RWPE2 (cell line): ENCODE measurements at regions not wholly inside any gene's neighbourhood (a gene's known extent, or its start where the extent isn't known, plus 50 kb on each side); places are given as distances from the start of the nearest gene placed in this dataset.

Experiments
- ATAC-seq: fragments of 200-7000 bp; cut with Tn5 transposase; 3 replicates; pipeline ENCODE4 v1.9.1; 2021; ENCODE audit warnings: low read depth
- DNase-seq: peaks from one replicate; pipeline ENCODE4 v3.0.0-alpha.2; 2020; ENCODE audit warnings: low spot score
- H3K27ac ChIP-seq: fragments of 450-650 bp; 2 replicates; pipeline ENCODE4 v1.5.1; 2017; ENCODE audit warnings: mild to moderate bottlenecking; ENCODE audit not compliant: poor library complexity, severe bottlenecking
- H3K27me3 ChIP-seq: fragments of 250-450 bp; sonication (Bioruptor Pico); 2 replicates; pipeline ENCODE4 v1.5.1; 2021; ENCODE audit warnings: mild to moderate bottlenecking, moderate library complexity; ENCODE audit not compliant: insufficient read depth, poor library complexity, severe bottlenecking
- H3K36me3 ChIP-seq: fragments of 250-450 bp; sonication (Bioruptor Pico); 2 replicates; pipeline ENCODE4 v1.5.1; 2020; ENCODE audit warnings: low read depth, mild to moderate bottlenecking, moderate library complexity
- H3K4me1 ChIP-seq: fragments of 250-450 bp; sonication (Bioruptor Pico); 2 replicates; pipeline ENCODE4 v1.5.1; 2021; ENCODE audit warnings: mild to moderate bottlenecking, moderate library complexity; ENCODE audit not compliant: insufficient read depth, poor library complexity, severe bottlenecking
- H3K4me3 ChIP-seq: fragments of 250-450 bp; sonication (Bioruptor Pico); 2 replicates; pipeline ENCODE4 v1.5.1; 2021; ENCODE audit warnings: mild to moderate bottlenecking, moderate library complexity; ENCODE audit not compliant: severe bottlenecking
- H3K9me3 ChIP-seq: fragments of 250-450 bp; sonication (Bioruptor Pico); 2 replicates; pipeline ENCODE4 v1.5.1; 2021; ENCODE audit warnings: mild to moderate bottlenecking, moderate library complexity; ENCODE audit not compliant: severe bottlenecking
- TF ChIP-seq, protein P1 (sequence below): fragments of 450-650 bp; IDR thresholded peaks from one replicate; pipeline ENCODE4 v1.5.1; 2017; ENCODE audit warnings: mild to moderate bottlenecking, moderate library complexity; ENCODE audit not compliant: poor library complexity, severe bottlenecking

DNA sequence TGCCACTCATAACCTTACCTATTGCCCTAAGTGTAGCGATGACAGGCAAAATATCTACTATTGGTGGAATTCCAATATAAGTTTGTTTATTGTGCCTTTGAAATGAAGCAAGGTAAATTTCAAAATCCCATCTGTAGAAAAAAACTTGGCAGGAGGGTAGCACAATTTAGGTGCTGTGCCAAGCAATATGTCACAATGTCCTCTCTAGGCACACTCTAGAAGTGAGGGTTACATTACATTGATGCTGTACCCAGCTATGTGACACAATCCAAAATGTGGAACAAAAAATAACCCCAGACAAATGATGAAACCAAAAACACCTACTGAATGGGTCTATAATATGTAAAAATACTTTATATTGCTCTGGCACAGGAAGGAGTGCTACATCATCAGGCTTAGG lies 1050.8 kb upstream of the AMELY start:
- H3K27ac ChIP-seq, result no peak overlapping the region
- H3K27me3 ChIP-seq, result no peaks in the 10 kb centered on the region
- no peaks in the 10 kb centered on the region for H3K9me3 ChIP-seq
- TF ChIP-seq, protein P1, sequence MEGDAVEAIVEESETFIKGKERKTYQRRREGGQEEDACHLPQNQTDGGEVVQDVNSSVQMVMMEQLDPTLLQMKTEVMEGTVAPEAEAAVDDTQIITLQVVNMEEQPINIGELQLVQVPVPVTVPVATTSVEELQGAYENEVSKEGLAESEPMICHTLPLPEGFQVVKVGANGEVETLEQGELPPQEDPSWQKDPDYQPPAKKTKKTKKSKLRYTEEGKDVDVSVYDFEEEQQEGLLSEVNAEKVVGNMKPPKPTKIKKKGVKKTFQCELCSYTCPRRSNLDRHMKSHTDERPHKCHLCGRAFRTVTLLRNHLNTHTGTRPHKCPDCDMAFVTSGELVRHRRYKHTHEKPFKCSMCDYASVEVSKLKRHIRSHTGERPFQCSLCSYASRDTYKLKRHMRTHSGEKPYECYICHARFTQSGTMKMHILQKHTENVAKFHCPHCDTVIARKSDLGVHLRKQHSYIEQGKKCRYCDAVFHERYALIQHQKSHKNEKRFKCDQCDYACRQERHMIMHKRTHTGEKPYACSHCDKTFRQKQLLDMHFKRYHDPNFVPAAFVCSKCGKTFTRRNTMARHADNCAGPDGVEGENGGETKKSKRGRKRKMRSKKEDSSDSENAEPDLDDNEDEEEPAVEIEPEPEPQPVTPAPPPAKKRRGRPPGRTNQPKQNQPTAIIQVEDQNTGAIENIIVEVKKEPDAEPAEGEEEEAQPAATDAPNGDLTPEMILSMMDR, result no peak
- H3K4me1 ChIP-seq, result no peaks in the 10 kb centered on the region
- no peak overlapping the region for H3K4me3 ChIP-seq
- DNase-seq, result no peak
- no peaks in the 10 kb centered on the region for H3K36me3 ChIP-seq
- no peak for ATAC-seq

DNA sequence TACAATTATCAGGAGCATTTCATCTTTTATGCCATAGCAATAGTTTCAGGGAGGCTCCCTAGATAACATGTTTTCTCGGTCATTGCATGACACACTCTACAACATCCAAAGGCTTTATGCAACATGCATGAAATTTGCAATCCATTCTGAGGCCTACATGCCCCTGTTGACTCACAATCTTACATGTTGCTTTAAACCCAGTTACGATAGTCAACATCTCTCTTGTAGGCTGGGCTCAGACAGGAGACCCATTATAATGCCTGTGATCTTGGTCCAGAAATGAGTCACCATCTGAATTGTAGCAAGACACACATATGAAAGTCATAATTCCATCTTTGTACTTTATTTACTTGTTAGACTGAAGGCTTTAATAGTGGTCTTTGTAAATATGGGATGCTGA lies 1050.3 kb upstream of the AMELY start:
- H3K27ac ChIP-seq, result no peak overlapping the region
- no peaks in the 10 kb centered on the region for H3K9me3 ChIP-seq
- ATAC-seq (no peak), DNase-seq (no peak)
- no peak overlapping the region for H3K4me3 ChIP-seq
- H3K36me3 ChIP-seq, result no peaks in the 10 kb centered on the region
- H3K4me1 ChIP-seq, result no peaks in the 10 kb centered on the region
- no peaks in the 10 kb centered on the region for H3K27me3 ChIP-seq
- TF ChIP-seq, protein P1, result no peak

DNA sequence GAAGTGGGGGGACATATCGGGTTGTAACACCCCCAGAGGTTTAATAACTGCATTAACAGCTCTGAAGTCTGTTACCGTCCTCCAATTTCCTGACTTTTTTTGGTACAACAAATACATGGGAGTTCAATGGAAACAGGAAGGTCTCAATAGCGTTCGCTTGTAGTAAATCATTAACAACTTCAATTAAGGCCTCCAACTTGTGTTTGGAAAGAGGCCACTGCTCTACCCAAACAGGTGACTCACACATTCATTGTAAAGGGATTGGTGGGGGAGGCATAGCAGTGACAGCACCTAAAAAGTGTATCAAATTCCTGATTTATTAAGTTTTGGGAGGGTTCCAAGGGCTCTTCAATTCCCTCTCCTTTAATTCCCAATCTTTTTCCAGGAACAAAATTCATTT lies 1046.2 kb upstream of the AMELY start:
- H3K36me3 ChIP-seq, result no peaks in the 10 kb centered on the region
- no peak overlapping the region for H3K27ac ChIP-seq
- DNase-seq (no peak), ATAC-seq (no peak)
- no peak overlapping the region for H3K4me3 ChIP-seq
- no peaks in the 10 kb centered on the region for H3K4me1 ChIP-seq
- H3K9me3 ChIP-seq, result no peaks in the 10 kb centered on the region
- no peaks in the 10 kb centered on the region for H3K27me3 ChIP-seq
- TF ChIP-seq, protein P1, result no peak

DNA sequence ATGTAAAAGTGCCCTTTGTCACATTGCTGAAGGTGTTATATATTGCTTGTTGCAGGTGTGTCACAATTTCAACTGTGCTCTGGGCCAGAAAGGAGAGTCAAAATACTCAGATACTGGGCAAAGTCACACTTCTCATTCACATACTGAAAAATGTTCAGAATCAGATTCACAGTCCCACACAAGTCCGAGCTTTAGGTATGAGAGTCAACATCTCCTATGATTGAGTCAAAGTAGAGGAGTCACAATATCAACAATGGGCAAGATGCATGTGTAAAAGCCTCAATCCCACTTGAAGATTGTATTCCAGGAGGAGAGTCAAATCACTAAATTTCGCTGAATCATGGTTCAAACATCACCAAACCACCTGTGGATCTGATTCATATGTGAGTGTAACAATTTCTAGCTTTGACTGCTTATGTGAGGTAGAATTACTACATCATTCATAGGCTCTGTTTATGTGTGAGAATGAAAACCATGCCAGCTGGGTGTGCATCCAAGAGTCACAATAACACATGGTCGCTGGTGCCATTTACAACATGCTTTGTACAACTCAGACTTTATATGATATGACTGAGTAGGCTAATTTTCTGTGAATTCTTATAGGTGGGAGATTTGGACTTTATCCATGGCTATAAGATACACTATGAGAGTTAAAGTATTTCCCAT lies 1039.8 kb upstream of the AMELY start:
- no peaks in the 10 kb centered on the region for H3K4me1 ChIP-seq
- ATAC-seq (no peak), DNase-seq (no peak)
- no peak overlapping the region for H3K27ac ChIP-seq
- no peak overlapping the region for H3K4me3 ChIP-seq
- no peaks in the 10 kb centered on the region for H3K27me3 ChIP-seq
- H3K36me3 ChIP-seq, result no peaks in the 10 kb centered on the region
- TF ChIP-seq, protein P1, result no peak
- no peaks in the 10 kb centered on the region for H3K9me3 ChIP-seq

DNA sequence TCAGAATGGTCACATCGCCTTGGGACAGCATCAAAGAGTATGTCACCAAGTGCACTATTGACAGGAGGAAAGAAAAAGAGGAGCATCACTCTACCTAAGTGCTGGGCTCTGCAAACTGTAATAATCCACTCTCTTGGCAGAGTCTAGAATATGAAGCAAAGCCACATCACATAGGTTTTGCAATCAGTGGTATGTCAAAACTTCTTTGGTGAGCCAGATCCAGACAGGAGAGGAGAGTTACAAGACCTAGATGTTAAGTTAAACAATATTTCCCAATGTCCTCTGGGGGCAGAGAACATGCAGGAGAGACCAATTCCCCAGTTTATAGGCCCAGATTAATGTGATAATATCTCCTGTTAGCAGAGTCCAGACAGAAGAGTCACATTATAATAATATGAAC lies 1032.6 kb upstream of the AMELY start:
- H3K4me3 ChIP-seq, result no peak overlapping the region
- no peaks in the 10 kb centered on the region for H3K27me3 ChIP-seq
- no peak overlapping the region for H3K27ac ChIP-seq
- TF ChIP-seq, protein P1, result no peak
- H3K9me3 ChIP-seq, result no peaks in the 10 kb centered on the region
- ATAC-seq, result no peak
- DNase-seq, result no peak
- no peaks in the 10 kb centered on the region for H3K36me3 ChIP-seq
- no peaks in the 10 kb centered on the region for H3K4me1 ChIP-seq
